ENCODE measurements at regions not wholly inside any gene's neighbourhood (a gene's known extent, or its start where the extent isn't known, plus 50 kb on each side); places are given as distances from the start of the nearest gene placed in this dataset.

- TF ChIP-seq HMGXB4 (CRISPR knock-in tag; IDR thresholded peaks at IDR 0.05) (no peak), NR2C2 (CRISPR knock-in tag; IDR thresholded peaks at IDR 0.05) (no peak), TEAD4 (CRISPR knock-in tag; IDR thresholded peaks at IDR 0.05) (no peak)
Measured at GRCh38 chr4:175034007-175034406, 115.8 kb downstream of the ADAM29 start (continued).

GRCh38 chr4:175034986-175035705, 117.0 kb downstream of the ADAM29 start:
- Mint-ChIP-seq H3K4me1 (peaks cover 28% of the 10 kb centered on the region), H3K4me3 (no peak overlapping the region), H3K36me3 (peaks cover 34% of the 10 kb centered on the region), H3K9me3 (peaks cover 40% of the 10 kb centered on the region), H3K27me3 (ENCODE audit: low read depth) (peaks cover 3% of the 10 kb centered on the region; the same call in 1 of the 2 replicates), H3K27ac (no peak overlapping the region)
- DNase-seq (ENCODE audit: low spot score), result no peak
- no peak for ATAC-seq
- TF ChIP-seq MAX (CRISPR knock-in tag; IDR thresholded peaks at IDR 0.05) (no peak), ATF1 (CRISPR knock-in tag; IDR thresholded peaks at IDR 0.05) (no peak), ZNF317 (CRISPR knock-in tag; IDR thresholded peaks at IDR 0.05; ENCODE audit: borderline replicate concordance, low read depth) (no peak), ESRRA (CRISPR knock-in tag; IDR thresholded peaks at IDR 0.05; ENCODE audit: borderline replicate concordance) (no peak), HMGXB4 (CRISPR knock-in tag; IDR thresholded peaks at IDR 0.05) (no peak), SMAD3 (CRISPR knock-in tag; IDR thresholded peaks at IDR 0.05; ENCODE audit: borderline replicate concordance) (no peak), SP1 (CRISPR knock-in tag; conservative IDR thresholded peaks at IDR 0.05) (no peak), ZNF219 (CRISPR knock-in tag; IDR thresholded peaks at IDR 0.05; ENCODE audit: borderline replicate concordance) (no peak), ZSCAN18 (CRISPR knock-in tag; IDR thresholded peaks at IDR 0.05) (no peak), ATF3 (CRISPR knock-in tag; conservative IDR thresholded peaks at IDR 0.05) (no peak), NFATC4 (CRISPR knock-in tag; IDR thresholded peaks at IDR 0.05) (no peak), ZNF423 (CRISPR knock-in tag; IDR thresholded peaks at IDR 0.05) (no peak), TP53 (CRISPR knock-in tag; IDR thresholded peaks at IDR 0.05) (no peak)
- TF ChIP-seq, protein P1, sequence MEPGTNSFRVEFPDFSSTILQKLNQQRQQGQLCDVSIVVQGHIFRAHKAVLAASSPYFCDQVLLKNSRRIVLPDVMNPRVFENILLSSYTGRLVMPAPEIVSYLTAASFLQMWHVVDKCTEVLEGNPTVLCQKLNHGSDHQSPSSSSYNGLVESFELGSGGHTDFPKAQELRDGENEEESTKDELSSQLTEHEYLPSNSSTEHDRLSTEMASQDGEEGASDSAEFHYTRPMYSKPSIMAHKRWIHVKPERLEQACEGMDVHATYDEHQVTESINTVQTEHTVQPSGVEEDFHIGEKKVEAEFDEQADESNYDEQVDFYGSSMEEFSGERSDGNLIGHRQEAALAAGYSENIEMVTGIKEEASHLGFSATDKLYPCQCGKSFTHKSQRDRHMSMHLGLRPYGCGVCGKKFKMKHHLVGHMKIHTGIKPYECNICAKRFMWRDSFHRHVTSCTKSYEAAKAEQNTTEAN (CRISPR knock-in tag; IDR thresholded peaks at IDR 0.05), result no peak
- TF ChIP-seq, protein P2, sequence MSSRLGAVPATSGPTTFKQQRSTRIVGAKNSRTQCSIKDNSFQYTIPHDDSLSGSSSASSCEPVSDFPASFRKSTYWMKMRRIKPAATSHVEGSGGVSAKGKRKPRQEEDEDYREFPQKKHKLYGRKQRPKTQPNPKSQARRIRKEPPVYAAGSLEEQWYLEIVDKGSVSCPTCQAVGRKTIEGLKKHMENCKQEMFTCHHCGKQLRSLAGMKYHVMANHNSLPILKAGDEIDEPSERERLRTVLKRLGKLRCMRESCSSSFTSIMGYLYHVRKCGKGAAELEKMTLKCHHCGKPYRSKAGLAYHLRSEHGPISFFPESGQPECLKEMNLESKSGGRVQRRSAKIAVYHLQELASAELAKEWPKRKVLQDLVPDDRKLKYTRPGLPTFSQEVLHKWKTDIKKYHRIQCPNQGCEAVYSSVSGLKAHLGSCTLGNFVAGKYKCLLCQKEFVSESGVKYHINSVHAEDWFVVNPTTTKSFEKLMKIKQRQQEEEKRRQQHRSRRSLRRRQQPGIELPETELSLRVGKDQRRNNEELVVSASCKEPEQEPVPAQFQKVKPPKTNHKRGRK (CRISPR knock-in tag; IDR thresholded peaks at IDR 0.05; ENCODE audit: borderline replicate concordance), result no peak
- TF ChIP-seq, protein P3, sequence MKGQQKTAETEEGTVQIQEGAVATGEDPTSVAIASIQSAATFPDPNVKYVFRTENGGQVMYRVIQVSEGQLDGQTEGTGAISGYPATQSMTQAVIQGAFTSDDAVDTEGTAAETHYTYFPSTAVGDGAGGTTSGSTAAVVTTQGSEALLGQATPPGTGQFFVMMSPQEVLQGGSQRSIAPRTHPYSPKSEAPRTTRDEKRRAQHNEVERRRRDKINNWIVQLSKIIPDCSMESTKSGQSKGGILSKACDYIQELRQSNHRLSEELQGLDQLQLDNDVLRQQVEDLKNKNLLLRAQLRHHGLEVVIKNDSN (CRISPR knock-in tag; IDR thresholded peaks at IDR 0.05), result no peak
- TF ChIP-seq, protein P4, sequence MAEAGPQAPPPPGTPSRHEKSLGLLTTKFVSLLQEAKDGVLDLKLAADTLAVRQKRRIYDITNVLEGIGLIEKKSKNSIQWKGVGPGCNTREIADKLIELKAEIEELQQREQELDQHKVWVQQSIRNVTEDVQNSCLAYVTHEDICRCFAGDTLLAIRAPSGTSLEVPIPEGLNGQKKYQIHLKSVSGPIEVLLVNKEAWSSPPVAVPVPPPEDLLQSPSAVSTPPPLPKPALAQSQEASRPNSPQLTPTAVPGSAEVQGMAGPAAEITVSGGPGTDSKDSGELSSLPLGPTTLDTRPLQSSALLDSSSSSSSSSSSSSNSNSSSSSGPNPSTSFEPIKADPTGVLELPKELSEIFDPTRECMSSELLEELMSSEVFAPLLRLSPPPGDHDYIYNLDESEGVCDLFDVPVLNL (CRISPR knock-in tag; IDR thresholded peaks at IDR 0.05; ENCODE audit: borderline replicate concordance, low read depth), result no peak
- CTCF ChIA-PET, result interaction anchor here (0.9 kb wide), 1 partner anchor 20 kb away, joined by 4 read pairs; no protein-coding TSS in a partner anchor
- POLR2A ChIA-PET, result no interaction called here

Measured in WTC11 (cell line).